ENCODE measurements at regions not wholly inside any gene's neighbourhood (a gene's known extent, or its start where the extent isn't known, plus 50 kb on each side); places are given as distances from the start of the nearest gene placed in this dataset.

DNA sequence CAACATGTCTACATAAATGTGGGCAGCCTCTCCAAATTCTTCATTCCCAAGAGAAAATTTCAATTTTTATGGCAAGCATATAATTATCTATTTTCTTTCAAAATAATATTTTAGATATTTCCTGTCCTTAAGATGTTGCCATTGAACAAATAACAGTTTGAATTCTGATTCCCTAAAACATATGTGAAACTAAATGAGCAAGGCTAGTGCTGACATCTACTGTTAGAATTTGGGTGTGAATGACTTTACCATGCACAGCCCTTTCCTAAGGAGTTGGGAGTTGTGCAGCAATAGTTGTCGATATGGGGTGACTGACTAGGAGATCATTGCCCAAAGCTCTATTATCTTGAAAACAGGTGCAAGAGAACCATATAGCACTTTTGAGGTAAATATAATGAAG, 108.2 kb upstream of the SLC38A4 start:
- ATAC-seq (no peak), DNase-seq (peak in 1 of 4 donors; percentile 20)
- H3K4me1 ChIP-seq: no peaks in the 10 kb centered on the region
- WGBS, 2 donors: 11 to 30% methylated on average over 1 of the region's 1 CpG
- no peaks in the 10 kb centered on the region for H3K27me3 ChIP-seq
- intact Hi-C loops (cut with DNase I): no loop called here
- TF ChIP-seq POLR2A (IDR thresholded peaks at IDR 0.05): no peak
- TF ChIP-seq, protein P1, sequence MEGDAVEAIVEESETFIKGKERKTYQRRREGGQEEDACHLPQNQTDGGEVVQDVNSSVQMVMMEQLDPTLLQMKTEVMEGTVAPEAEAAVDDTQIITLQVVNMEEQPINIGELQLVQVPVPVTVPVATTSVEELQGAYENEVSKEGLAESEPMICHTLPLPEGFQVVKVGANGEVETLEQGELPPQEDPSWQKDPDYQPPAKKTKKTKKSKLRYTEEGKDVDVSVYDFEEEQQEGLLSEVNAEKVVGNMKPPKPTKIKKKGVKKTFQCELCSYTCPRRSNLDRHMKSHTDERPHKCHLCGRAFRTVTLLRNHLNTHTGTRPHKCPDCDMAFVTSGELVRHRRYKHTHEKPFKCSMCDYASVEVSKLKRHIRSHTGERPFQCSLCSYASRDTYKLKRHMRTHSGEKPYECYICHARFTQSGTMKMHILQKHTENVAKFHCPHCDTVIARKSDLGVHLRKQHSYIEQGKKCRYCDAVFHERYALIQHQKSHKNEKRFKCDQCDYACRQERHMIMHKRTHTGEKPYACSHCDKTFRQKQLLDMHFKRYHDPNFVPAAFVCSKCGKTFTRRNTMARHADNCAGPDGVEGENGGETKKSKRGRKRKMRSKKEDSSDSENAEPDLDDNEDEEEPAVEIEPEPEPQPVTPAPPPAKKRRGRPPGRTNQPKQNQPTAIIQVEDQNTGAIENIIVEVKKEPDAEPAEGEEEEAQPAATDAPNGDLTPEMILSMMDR (IDR thresholded peaks at IDR 0.05): peak; percentile 9 to 79 (median 65)
- no peaks in the 10 kb centered on the region for H3K36me3 ChIP-seq (replicated peaks in 1 of 2; ENCODE audit: insufficient read depth in 1 of 2, low read depth in 2 of 2)
- no peak overlapping the region for H3K4me3 ChIP-seq
- no peaks in the 10 kb centered on the region for H3K9me3 ChIP-seq
- no peak overlapping the region for H3K27ac ChIP-seq

DNA sequence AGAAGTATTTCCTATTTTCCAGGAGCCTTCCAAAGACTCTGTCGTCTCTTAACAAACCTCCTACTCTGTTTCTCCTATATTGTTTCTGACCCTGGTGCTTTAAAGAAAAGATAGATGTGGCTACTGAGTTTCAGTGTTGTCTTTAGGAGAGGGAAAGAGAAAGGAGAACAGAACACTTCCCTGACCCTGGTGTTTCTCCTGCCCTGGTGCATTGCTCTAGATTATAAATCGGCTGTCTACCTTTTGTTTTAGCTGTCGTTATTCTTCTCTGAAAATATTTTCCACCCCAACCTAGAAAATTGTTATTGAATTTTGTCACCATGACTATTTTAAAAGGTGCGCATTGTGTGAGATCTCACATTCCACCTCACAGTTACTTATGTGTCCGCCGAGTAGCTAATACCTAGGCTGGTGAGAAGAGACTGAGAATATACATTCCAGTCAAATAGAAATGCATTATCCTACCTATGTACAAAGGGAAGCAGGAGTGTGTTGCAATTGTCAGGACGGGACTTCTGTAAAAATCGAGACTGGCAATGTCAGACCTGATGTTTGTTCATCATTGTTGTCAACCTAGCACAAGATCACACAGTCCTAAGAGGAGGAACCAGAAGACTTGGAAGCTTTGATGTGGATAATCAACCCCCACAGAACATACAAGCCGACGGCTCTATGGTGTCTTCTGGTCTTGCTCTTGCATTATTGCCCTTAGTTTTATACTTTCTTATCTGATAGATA, 108.7 kb upstream of the SLC38A4 start:
- Histone ChIP-seq H3K9me3 (no peaks in the 10 kb centered on the region), H3K27ac (no peak overlapping the region), H3K36me3 (replicated peaks in 1 of 2; ENCODE audit: insufficient read depth in 1 of 2, low read depth in 2 of 2) (no peaks in the 10 kb centered on the region), H3K4me3 (no peak overlapping the region), H3K4me1 (no peaks in the 10 kb centered on the region), H3K27me3 (no peaks in the 10 kb centered on the region)
- DNase-seq: no peak
- no peak for ATAC-seq
- WGBS, 2 donors: 62 to 64% methylated on average over 10 of the region's 10 CpGs
- TF ChIP-seq POLR2A (IDR thresholded peaks at IDR 0.05): no peak
- TF ChIP-seq, protein P1 (IDR thresholded peaks at IDR 0.05): no peak
- intact Hi-C loops (cut with DNase I): no loop called here

DNA sequence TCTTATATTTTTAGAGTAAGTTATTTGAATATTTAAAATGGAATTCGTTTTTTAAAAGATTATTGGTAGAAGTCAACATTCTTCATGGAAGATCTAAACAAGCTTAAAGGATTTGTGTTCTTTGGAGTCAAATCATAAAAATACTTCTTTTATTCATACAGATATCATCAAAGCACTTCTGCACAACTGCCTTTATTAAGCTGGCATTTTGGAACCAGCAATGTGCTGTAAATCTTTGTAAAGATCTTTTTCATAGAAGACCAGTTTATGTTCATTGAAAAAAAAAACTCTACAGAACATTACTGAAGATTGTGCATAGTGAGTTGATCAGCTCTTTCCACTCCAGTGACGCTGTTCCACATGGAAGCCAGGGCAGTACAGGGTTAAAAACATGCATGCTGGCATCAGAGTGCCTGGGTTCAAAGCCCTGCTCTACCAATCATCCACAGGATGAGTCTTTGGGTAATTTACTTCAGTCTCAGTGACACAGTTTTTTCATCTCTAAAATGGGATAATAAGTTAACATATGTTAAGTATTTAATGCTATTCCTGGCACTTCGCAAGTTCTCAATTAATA, 109.6 kb upstream of the SLC38A4 start:
- no peaks in the 10 kb centered on the region for H3K9me3 ChIP-seq
- ATAC-seq: no peak
- 73 to 78% methylated on average over 3 of the region's 3 CpGs for WGBS, 2 donors
- H3K27ac ChIP-seq: no peak overlapping the region
- no peaks in the 10 kb centered on the region for H3K4me1 ChIP-seq
- DNase-seq: no peak
- H3K27me3 ChIP-seq: no peaks in the 10 kb centered on the region
- TF ChIP-seq POLR2A (IDR thresholded peaks at IDR 0.05): no peak
- TF ChIP-seq, protein P1 (IDR thresholded peaks at IDR 0.05): no peak
- H3K36me3 ChIP-seq (replicated peaks in 1 of 2; ENCODE audit: insufficient read depth in 1 of 2, low read depth in 2 of 2): no peaks in the 10 kb centered on the region
- H3K4me3 ChIP-seq: no peak overlapping the region
- intact Hi-C loops (cut with DNase I): no loop called here

DNA sequence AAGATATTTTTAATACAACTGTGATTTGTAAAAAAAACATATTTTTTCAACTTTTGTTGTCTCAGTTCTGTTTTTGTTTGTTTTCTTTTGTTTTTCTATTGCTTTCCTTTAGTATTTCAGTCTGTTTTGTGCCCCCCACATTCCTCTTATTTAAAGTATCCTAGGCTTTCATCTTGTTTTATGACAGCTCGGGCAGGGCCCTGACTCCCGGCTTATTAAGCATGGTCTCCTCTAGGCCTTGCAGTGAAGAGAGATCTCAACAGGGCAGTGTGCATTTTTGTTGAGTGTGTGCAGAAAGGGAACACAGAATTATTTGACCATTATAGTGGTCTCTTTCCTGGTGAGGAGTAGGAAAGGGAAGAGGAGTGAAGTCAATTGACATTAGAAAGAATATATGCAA, 110.2 kb upstream of the SLC38A4 start:
- H3K4me1 ChIP-seq: no peaks in the 10 kb centered on the region
- no peak for DNase-seq
- H3K9me3 ChIP-seq: no peaks in the 10 kb centered on the region
- H3K36me3 ChIP-seq (replicated peaks in 1 of 2; ENCODE audit: insufficient read depth in 1 of 2, low read depth in 2 of 2): no peaks in the 10 kb centered on the region
- H3K27ac ChIP-seq: no peak overlapping the region
- H3K4me3 ChIP-seq: no peak overlapping the region
- TF ChIP-seq, protein P1 (IDR thresholded peaks at IDR 0.05): no peak
- TF ChIP-seq POLR2A (IDR thresholded peaks at IDR 0.05): no peak
- no peak for ATAC-seq
- no peaks in the 10 kb centered on the region for H3K27me3 ChIP-seq
- intact Hi-C loops (cut with DNase I): no loop called here
- WGBS, 2 donors: 26 to 34% methylated on average over 2 of the region's 2 CpGs
